ENCODE measurements at regions not wholly inside any gene's neighbourhood (a gene's known extent, or its start where the extent isn't known, plus 50 kb on each side); places are given as distances from the start of the nearest gene placed in this dataset.
"Not testable (repeated sequence)": the region's sequence is repeated elsewhere in the genome, so short reads cannot be mapped to it uniquely, and the experiment has no call there.

DNA sequence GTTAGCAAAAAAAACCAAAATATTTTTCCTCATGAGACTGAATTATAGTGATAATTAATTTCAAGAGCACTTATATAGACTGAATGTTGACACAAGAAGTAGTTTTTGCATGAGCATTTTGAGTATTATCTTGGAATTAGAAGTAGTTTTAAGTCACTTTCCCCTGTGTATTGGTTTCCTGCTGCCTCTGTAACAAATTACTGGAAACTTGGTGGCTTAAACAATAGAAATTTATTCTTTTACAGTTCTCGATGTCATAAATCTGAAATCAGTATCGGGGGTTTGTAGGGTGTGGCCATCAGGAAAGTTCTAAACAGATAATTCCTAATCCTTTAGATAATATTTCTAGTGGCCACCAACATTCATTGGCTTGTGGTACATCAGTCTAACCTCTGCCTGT is 957.8 kb downstream of the LTN1 start:
- not testable (repeated sequence) for DNase-seq

DNA sequence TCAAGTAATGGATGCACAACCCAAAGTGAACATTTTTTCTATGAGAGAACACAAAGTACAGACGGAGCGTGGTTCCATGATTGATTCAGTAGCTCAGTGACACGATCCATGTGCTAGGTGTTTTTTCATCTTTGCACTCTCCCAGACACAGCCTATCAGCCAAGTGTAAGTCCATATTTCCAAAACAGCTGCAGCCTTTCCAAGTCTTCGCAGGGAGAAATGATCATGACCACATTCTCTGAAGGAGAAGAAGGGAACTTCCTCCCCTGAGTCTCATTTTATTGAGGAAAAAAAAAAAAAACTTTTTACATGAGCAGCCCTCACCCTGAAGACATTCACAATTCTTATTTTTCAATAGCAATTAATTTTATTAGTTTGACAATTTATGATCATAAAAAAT is 958.3 kb downstream of the LTN1 start:
- not testable (repeated sequence) for DNase-seq

DNA sequence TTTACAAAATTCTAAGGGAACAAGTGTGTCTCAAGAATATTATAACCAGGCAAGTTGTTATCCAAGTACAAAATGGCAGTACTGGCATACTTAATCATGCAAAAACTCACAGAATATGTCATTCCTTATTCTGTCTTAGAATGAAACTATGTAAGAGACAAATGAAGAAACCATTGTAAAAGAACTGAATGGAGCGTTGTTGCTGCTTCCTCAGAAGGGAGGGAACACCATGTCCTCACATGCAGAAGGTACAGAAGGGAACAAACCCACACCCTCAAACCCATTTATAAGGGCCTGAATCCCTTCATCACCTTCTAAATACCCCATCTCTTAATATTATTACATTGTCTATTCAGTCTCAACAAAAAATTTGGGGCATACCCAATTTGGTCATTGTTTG is 960.0 kb downstream of the LTN1 start:
- DNase-seq = not testable (repeated sequence)

- not testable (repeated sequence) for DNase-seq
Measured at GRCh38 chr21:28031066-28031465, 961.6 kb downstream of the LTN1 start.

DNA sequence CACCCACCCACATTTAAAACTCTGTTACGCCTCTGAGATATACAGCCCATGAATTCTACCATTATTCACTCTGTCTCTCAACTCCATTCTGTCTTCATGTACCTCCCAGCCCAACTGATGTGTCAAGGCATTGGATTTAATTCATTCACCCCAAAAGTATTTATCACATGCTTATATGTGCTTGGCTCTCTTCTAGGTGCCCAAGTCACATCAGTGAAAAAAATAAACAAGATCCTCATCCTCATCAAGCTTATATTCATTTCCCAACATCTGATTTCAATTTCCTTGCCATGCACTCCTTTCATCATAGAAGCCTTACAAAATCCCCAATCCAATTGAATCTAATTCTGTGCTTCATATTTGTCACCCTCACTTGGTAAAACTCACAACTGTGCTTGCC is 967.6 kb downstream of the LTN1 start:
- no peak for DNase-seq

DNA sequence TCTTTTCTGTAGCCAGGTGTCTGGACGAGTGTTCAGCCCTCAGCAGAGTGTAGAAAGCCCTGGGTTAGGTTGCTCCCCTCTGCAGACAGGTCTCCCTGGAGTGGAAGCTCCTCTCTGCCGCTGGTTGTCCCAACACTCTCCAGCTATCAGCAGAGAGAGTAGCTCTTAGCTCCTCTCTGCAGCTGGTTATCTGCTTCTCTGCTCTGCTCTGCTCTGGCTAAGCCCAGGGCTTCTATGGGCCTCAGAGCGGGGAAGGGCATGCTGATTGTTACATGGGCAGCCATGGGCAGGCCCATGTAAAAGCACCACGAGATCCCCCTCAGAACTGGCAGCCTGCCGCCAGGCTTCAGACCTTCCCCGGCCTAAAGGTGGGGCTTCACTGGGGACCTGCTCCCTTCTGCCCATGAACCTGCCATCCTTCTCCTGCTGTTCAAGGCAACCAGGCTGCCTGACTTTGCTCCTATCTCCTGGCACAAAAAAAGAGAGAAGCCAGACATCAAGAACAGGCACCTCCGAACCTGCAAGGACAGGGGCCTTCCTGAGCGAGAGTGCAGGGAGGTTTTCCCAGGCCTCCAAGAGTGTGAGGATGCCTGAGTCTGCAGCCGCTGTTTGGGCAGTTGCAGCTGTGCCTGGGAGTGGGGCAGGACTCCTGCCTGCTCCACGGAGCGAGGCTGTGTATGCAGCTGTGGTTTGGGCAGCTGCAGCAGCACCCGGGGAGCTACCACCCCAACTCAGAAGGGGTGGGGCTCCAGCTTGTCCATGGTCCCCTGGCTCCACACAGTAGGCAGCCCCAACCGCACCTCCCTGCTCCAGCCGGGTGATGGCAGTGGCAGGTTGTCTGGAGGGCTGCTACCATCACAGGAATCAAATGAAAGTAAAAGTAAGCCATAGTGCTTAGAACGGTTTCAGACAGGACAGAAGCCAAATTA is 973.7 kb downstream of the LTN1 start:
- no peak for DNase-seq

GRCh38 chr21:28018213-28018612 is 974.5 kb downstream of the LTN1 start:
- no peak for DNase-seq

- DNase-seq = no peak
Measured at GRCh38 chr21:28016571-28016970, 976.1 kb downstream of the LTN1 start.

DNA sequence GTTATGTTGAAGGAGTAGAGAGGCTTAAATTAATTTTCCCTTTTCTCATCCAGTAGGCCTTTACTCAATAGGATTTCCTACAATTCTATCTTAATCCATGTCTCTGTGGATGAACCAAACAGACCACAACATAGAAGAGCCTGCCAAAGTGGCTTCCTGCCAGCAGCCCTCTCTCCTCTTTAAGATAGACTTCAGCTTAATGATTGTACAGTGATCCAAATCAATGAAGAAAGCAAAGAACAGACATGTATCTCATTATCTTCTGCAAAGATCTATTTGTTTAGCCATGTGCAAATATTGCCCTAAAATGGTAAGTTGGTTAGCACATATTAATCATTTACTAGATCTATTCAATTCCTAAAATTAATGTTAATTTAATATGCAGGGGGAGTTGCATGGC is 979.6 kb downstream of the LTN1 start:
- DNase-seq = not testable (repeated sequence)

DNA sequence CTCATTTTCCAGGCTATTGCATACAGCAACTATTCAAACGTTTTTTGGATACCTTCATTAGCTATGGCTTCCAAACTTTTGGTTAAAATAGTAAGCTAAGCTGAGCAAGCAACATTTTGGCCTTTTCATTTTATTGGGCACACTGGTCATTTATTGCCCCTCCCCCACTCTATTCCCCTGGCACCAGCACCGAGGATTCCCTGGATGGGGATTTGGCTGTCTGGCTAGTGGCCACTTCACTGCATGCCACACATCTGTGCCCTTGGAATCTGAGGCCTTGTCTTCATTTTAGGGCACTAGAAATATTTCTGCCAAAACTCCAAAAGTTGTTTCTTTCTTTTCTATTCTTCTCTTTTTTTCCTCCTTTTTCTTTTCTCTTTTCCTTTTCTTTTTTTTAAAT is 980.7 kb downstream of the LTN1 start:
- not testable (repeated sequence) for DNase-seq

GRCh38 chr21:28008245-28008644 is 984.4 kb downstream of the LTN1 start:
- not testable (repeated sequence) for DNase-seq

DNA sequence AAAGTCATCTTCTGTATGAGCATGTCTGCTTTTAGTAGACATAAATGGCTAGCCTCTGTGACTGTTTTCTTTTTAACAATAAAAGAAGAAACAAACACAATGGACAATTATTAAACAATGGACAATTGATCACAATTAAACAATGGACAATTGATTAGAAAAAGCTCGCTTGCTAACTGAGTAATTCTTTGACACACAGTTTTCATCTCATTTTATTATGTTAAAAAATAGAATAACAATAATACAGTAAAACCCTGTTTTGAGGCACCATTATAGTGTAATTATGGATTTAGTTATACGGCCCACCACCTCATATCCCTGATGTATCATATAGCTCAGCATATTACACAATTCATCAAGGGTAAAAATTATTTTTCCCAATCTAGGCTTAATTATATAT is 989.0 kb downstream of the LTN1 start:
- not testable (repeated sequence) for DNase-seq

DNA sequence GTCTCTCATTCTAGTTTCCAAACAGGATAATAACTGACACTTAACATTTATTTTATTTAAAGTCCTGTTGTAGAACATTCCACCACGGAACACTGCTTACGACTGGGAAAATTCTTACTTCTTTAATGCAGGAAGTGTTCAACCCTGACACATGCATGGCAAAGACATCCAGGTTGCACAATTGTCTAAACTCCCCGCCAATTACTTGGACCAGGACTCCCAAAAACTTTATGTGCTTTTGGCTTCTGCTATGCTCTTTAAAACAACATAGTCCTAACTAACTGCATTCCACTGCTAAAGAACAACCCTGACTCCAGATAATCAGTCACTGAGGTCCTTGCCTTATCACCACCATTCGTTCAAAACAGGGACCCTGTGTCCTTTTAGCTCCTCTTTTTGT is 995.8 kb downstream of the LTN1 start:
- not testable (repeated sequence) for DNase-seq

DNA sequence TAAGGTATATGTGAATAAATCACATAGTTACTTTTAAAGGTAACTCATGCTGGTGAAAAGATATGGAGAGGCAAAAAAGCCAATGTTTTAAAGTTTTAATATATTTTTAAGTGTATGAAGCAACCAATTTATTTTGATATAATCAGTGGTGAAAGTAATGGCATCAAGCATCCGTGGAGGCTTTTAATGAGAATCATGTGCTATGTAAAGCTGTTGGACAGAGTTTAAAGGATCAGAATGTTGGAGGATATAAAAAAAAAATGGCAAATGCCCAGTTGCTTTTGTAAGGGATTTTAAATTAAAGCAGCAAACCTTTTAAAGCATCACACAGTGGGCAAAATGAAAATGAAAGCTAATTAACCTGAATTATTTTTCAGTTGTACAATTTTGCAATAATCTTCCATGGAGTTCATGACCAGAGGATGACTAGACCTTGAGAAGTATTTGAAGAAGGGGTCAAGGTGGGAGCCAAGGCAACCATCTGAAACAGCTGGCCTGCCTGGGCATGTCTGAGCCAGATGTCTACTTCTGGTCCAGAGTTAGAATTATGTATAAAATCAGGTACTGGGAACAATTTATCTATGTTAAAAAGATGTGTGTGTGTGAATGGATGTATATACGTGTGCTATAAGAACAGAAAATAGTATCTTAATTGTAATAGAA is 1007.9 kb downstream of the LTN1 start:
- not testable (repeated sequence) for DNase-seq

GRCh38 chr21:27979446-27979845 is 1012.6 kb upstream of the ADAMTS5 start:
- not testable (repeated sequence) for DNase-seq

- DNase-seq = no peak
Measured at GRCh38 chr21:27975514-27975913, 1008.6 kb upstream of the ADAMTS5 start.

DNA sequence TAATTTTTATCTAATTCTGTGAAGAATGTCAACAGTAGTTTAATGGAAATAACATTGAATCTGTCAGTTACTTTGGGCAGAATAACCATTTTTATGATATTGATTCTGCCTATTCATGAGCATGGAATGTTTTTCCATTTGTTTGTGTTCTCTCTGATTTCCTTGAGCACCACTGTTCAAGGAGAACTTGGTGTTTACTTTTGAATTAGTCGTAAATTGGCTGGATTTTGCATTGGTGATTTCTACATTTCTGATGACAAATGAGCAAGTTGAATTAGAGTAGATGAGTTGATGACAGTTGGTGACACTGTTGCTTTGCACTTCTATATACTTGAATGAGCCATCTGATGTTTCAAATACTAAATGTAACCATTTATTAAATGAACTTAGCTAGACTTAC is 1007.3 kb upstream of the ADAMTS5 start:
- not testable (repeated sequence) for DNase-seq

DNA sequence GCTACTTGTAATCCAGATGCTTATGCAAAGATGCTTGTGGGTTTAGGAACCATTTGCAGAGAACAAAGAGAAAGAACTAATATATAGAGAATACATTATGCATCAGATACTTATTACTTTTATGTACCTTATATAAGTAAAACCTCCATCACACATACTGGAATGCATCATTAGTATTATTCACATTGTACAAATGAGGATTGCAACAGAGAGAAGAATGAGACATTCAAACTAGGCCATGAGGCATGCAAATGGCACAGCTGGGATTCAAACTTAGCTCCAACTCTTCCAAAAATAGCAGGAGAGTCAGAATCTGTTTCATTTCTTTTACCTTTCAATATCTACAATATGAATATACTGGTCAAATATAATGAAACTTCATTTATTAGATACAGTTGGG is 1001.4 kb upstream of the ADAMTS5 start:
- DNase-seq = not testable (repeated sequence)

- DNase-seq = no peak
Measured at GRCh38 chr21:27954543-27955165, 987.8 kb upstream of the ADAMTS5 start.

DNA sequence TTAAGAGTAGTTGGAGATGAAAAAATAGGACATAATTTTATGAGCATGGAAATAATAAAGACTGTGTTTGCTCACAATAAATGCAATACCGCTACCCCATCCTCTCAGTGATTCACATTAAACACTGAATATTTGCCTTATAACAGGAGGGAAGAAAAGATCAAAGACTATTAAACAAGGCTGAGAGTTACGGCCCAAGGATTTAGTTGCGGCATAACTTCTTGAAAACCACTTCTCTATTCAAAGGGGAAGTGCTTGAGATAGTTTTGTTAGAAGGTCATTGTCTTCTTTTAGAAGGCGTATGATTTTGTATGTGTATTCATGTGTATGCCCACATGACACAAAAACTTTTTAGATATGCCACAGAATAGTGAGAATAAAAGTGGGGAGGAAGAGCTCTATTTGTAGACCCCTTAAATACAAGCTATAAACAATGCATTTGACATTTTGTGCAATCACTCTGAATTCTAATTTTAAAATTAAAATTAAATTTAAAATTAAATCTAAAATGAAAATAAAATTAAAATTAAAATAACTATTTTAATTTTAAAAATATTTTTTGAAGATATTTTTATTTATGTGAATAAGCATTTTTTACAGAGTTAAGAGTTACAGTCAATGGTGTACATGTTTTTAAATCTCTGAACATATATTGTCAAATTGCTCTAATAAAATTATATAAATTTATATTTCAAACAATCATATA is 986.6 kb upstream of the ADAMTS5 start:
- DNase-seq = no peak

DNA sequence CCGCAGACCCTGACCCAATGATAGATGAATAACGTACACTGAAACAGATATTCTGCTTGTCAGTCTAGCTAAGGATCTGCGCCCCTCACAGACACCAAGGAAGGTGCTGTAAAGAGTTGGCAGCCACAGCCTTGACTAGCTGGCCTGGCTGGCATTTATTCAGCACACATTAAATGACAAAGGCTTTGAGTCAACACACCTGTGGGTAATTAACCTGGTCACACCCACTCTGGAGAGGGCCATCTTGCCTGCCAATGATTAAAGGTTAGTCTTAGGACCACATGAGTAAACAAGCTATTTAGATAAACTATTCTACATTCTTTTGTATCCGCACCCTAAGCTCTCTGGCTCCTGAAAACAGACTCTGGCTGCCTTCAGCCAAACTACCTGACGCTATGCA is 982.2 kb upstream of the ADAMTS5 start:
- not testable (repeated sequence) for DNase-seq

- not testable (repeated sequence) for DNase-seq
Measured at GRCh38 chr21:27930108-27930767, 963.4 kb upstream of the ADAMTS5 start.

Data from NCI-H2029 treated with DMSO at 0.1 percent for 48 hours (cell line).